ENCODE measurements at regions not wholly inside any gene's neighbourhood (a gene's known extent, or its start where the extent isn't known, plus 50 kb on each side); places are given as distances from the start of the nearest gene placed in this dataset.

DNA sequence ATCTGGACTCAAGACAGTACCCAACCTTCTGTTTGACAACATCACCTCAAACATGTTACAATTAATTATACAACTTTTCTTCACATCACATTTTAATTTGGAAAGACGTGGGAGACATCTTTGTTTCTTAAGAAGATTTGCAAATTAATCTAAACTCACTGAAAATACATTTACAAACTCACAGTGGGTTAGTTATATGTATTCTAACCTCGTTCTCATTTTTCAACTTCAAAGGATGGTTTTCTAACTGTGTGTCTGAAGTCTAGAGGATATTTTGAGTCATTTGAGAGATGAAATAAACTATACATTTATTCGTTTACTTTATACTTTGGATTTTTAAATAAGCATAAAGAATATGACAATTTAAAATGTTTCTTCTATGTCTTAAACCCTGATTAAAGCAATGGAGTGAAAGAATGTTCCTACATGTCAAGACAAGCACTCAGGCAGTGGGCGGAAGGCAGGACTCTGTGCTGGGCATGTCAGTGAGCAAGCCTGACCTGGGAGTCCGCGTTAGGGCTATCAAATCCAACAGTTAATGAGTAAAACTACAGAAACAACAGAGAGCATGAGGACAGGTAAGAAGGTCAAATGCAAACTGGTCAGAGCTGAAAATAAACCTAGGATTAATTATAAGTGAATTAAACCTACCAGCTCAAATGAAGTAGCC, 76.5 kb upstream of the CTTNBP2NL start:
- no peak overlapping the region for H3K4me2 ChIP-seq (ENCODE audit: low read depth, low read length, poor library complexity, severe bottlenecking)
- H3K27me3 ChIP-seq (ENCODE audit: insufficient read depth, low read length, poor library complexity, severe bottlenecking), result no peaks in the 10 kb centered on the region
- H3F3A ChIP-seq (ENCODE audit: low read depth), result no peaks in the 10 kb centered on the region
- H3K9me2 ChIP-seq (replicated peaks; ENCODE audit: low read depth, low read length), result no peaks in the 10 kb centered on the region
- H3K36me3 ChIP-seq (ENCODE audit: insufficient read depth, low read length), result no peaks in the 10 kb centered on the region
- peak overlapping the region; percentile 84; the same call in 1 of the 2 replicates for H2AFZ ChIP-seq (ENCODE audit: low read length)
- no peaks in the 10 kb centered on the region for H3K9me3 ChIP-seq (ENCODE audit: insufficient read depth, low read depth, low read length)
- H3K4me1 ChIP-seq (ENCODE audit: insufficient read depth, low read length, poor library complexity, severe bottlenecking), result peaks cover 4% of the 10 kb centered on the region
- no peak for TF ChIP-seq EZH2phosphoT487 (IDR thresholded peaks at IDR 0.05; ENCODE audit: borderline replicate concordance)
- TF ChIP-seq, protein P1, sequence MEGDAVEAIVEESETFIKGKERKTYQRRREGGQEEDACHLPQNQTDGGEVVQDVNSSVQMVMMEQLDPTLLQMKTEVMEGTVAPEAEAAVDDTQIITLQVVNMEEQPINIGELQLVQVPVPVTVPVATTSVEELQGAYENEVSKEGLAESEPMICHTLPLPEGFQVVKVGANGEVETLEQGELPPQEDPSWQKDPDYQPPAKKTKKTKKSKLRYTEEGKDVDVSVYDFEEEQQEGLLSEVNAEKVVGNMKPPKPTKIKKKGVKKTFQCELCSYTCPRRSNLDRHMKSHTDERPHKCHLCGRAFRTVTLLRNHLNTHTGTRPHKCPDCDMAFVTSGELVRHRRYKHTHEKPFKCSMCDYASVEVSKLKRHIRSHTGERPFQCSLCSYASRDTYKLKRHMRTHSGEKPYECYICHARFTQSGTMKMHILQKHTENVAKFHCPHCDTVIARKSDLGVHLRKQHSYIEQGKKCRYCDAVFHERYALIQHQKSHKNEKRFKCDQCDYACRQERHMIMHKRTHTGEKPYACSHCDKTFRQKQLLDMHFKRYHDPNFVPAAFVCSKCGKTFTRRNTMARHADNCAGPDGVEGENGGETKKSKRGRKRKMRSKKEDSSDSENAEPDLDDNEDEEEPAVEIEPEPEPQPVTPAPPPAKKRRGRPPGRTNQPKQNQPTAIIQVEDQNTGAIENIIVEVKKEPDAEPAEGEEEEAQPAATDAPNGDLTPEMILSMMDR (conservative IDR thresholded peaks at IDR 0.05; ENCODE audit: low read length), result no peak
- H3K79me2 ChIP-seq (ENCODE audit: insufficient read depth, low read length), result no peaks in the 10 kb centered on the region
- no peak overlapping the region for H3K4me3 ChIP-seq (ENCODE audit: low read length, poor library complexity, severe bottlenecking)
- no peak overlapping the region for H3K9ac ChIP-seq (ENCODE audit: low read depth, low read length, poor library complexity, severe bottlenecking)
- no peaks in the 10 kb centered on the region for H4K20me1 ChIP-seq (ENCODE audit: insufficient read depth, low read length, poor library complexity, severe bottlenecking)

DNA sequence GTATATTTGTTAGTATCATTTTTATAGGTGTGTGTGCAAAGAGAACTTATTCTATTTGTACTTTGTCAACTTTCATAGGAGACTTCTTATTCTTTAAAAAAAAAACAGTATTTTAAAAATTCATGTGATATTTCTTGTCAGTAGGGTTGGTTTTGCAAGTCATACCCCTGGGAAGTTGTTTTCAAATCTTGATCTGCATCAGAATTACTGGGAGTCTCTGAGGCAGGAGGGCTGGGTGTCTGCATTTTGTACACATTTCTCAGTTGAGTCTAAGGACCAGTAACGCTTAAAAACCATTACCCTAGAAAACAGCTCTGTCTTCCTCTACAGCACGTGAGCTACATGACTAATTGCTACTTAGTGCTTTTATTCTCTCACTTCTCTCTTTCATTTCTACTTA, 76.0 kb upstream of the CTTNBP2NL start:
- H3K79me2 ChIP-seq (ENCODE audit: insufficient read depth, low read length), result no peaks in the 10 kb centered on the region
- no peaks in the 10 kb centered on the region for H3K9me2 ChIP-seq (replicated peaks; ENCODE audit: low read depth, low read length)
- H3K27me3 ChIP-seq (ENCODE audit: insufficient read depth, low read length, poor library complexity, severe bottlenecking), result no peaks in the 10 kb centered on the region
- H3F3A ChIP-seq (ENCODE audit: low read depth), result no peaks in the 10 kb centered on the region
- no peak overlapping the region for H2AFZ ChIP-seq (ENCODE audit: low read length)
- no peak overlapping the region for H3K9ac ChIP-seq (ENCODE audit: low read depth, low read length, poor library complexity, severe bottlenecking)
- no peak overlapping the region for H3K4me2 ChIP-seq (ENCODE audit: low read depth, low read length, poor library complexity, severe bottlenecking)
- no peaks in the 10 kb centered on the region for H4K20me1 ChIP-seq (ENCODE audit: insufficient read depth, low read length, poor library complexity, severe bottlenecking)
- H3K9me3 ChIP-seq (ENCODE audit: insufficient read depth, low read depth, low read length), result no peaks in the 10 kb centered on the region
- no peak overlapping the region for H3K4me3 ChIP-seq (ENCODE audit: low read length, poor library complexity, severe bottlenecking)
- no peak for TF ChIP-seq EZH2phosphoT487 (IDR thresholded peaks at IDR 0.05; ENCODE audit: borderline replicate concordance)
- H3K36me3 ChIP-seq (ENCODE audit: insufficient read depth, low read length), result no peaks in the 10 kb centered on the region
- peaks cover 4% of the 10 kb centered on the region for H3K4me1 ChIP-seq (ENCODE audit: insufficient read depth, low read length, poor library complexity, severe bottlenecking)

DNA sequence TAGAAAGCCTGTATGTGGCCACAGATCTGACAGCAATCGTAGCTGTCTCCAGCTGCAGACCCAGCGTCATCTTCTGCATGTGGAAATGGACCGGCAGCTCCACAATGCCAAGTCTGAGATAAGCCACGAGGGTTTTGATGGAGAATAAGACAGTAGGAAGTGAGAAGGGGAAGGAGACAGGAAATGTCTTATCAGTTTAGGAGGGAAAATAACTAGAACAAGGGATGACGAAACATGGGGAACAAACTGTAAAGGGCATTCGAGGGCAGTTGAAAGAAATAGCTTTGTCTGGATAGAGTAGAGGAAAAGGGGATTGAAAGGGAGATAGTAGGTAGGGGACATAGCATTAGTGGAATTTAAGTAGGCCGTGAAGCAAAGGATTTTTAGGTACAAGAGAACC, 74.0 kb upstream of the CTTNBP2NL start:
- no peaks in the 10 kb centered on the region for H3F3A ChIP-seq (ENCODE audit: low read depth)
- TF ChIP-seq, protein P1 (conservative IDR thresholded peaks at IDR 0.05; ENCODE audit: low read length), result no peak
- TF ChIP-seq EZH2phosphoT487 (IDR thresholded peaks at IDR 0.05; ENCODE audit: borderline replicate concordance), result no peak
- H3K27me3 ChIP-seq (ENCODE audit: insufficient read depth, low read length, poor library complexity, severe bottlenecking), result peaks cover 6% of the 10 kb centered on the region
- H3K9me2 ChIP-seq (replicated peaks; ENCODE audit: low read depth, low read length), result no peaks in the 10 kb centered on the region
- no peaks in the 10 kb centered on the region for H3K79me2 ChIP-seq (ENCODE audit: insufficient read depth, low read length)
- no peaks in the 10 kb centered on the region for H4K20me1 ChIP-seq (ENCODE audit: insufficient read depth, low read length, poor library complexity, severe bottlenecking)
- H3K9ac ChIP-seq (ENCODE audit: low read depth, low read length, poor library complexity, severe bottlenecking), result no peak overlapping the region
- no peak overlapping the region for H3K4me3 ChIP-seq (ENCODE audit: low read length, poor library complexity, severe bottlenecking)
- H2AFZ ChIP-seq (ENCODE audit: low read length), result no peak overlapping the region
- peaks cover 4% of the 10 kb centered on the region for H3K4me1 ChIP-seq (ENCODE audit: insufficient read depth, low read length, poor library complexity, severe bottlenecking)
- H3K4me2 ChIP-seq (ENCODE audit: low read depth, low read length, poor library complexity, severe bottlenecking), result no peak overlapping the region
- H3K36me3 ChIP-seq (ENCODE audit: insufficient read depth, low read length), result no peaks in the 10 kb centered on the region
- H3K9me3 ChIP-seq (ENCODE audit: insufficient read depth, low read depth, low read length), result no peaks in the 10 kb centered on the region
